ENCODE measurements at regions not wholly inside any gene's neighbourhood (a gene's known extent, or its start where the extent isn't known, plus 50 kb on each side); places are given as distances from the start of the nearest gene placed in this dataset.

DNA sequence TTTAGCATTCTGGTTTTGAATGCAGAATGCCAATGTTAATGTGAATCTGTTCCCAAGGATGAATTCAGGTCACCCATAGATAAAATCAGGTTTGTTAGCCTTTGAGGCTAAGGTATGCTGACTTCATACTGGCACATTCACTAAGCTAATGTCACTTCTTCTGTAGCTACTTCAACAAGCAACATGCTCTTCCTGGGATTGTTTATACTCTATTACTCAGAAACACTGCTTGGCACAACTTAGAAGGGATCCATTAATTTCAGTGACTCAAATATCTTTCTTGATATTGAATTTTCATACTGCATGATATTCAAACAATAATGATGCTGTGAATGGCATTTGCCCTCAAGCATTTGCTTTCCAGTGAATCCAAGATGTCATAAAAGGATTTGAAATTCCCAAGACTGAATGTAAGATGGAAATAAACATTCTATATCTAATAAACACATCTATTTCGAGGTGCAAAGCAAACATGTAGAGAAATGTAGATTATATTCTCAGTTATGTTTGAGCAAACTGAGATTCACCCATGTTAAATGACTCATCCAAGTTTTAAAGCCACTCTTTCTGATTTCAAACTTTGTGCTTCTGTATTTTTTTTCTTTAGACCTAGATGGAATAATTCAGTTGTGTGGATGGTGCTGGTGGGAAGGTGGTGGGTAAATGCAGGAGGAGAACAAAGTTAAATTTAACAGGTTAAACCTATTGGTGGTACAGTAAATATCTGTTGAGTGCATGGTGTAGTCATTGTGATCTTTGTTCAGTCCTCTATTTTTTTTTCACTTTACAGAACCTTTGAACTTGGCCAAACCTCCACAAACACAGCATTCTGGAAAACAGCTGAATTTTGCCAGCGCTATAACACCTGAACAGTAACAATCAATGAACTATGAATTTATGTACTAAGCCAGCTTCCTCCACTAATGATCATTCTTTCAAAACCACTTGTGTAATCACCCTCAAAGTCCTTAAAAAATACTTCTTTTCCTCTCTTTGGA is 162.1 kb upstream of the XIRP2 start:
- peaks cover 3% of the 10 kb centered on the region; the same call in 1 of the 2 replicates for H3K4me1 ChIP-seq (ENCODE audit: control insufficient read depth, insufficient read depth, low read length)
- intact Hi-C loops (cut with micrococcal nuclease; ENCODE audit: unreplicated experiment) (no loop called here), in situ Hi-C loops (cut with MboI) (no loop called here)
- FAIRE-seq: no peak
- ChIA-PET SMC1A (ENCODE audit: uncharacterized antibody, unreplicated experiment) (interaction anchor here (1.2 to 3.9 kb wide), 5 partner anchors 36 to 187 kb away, joined by 3 to 21 read pairs (median 8); no protein-coding TSS in a partner anchor), POLR2A (no interaction called here), RAD21 (ENCODE audit: unreplicated experiment) (interaction anchor here (0.7 to 1.5 kb wide), 4 partner anchors 29 to 41 kb away, joined by 3 to 11 read pairs (median 4); no protein-coding TSS in a partner anchor), CTCF (no interaction called here)
- 0% methylated on average over 2 of the region's 2 CpGs for WGBS (ENCODE audit: insufficient coverage, insufficient replicate concordance, low lambda C conversion rate, missing lambda C conversion rate)
- no peaks in the 10 kb centered on the region for H3K36me3 ChIP-seq (ENCODE audit: control insufficient read depth in 2 of 2, insufficient read depth in 2 of 2, low read length in 1 of 2)
- no peaks in the 10 kb centered on the region for H4K20me1 ChIP-seq (ENCODE audit: control insufficient read depth, insufficient read depth)
- no peak overlapping the region for H2AFZ ChIP-seq (ENCODE audit: control insufficient read depth, low read depth, low read length)
- H3K27me3 ChIP-seq (replicated peaks in 1 of 2; ENCODE audit: control insufficient read depth in 2 of 2, insufficient read depth in 2 of 2, low read length in 1 of 2): no peaks in the 10 kb centered on the region
- no peaks in the 10 kb centered on the region; the same call in 2 of the 3 replicates for H3K9me3 ChIP-seq (replicated peaks; ENCODE audit: control insufficient read depth, insufficient read depth, low read length)
- no TSS peak for BruUV-seq (replicated peaks)
- no peak overlapping the region for H3K9ac ChIP-seq (ENCODE audit: control insufficient read depth, insufficient read depth, low read length)
- no peak overlapping the region for H3K4me2 ChIP-seq (ENCODE audit: control insufficient read depth, insufficient read depth)
- DNase-seq (ENCODE audit: low read depth, low spot score): no peak
- 0 out of 2 replicates have a peak, but pooled peaks have one; percentile 10 for TF ChIP-seq ZNF24 (IDR thresholded peaks at IDR 0.05)
- TF ChIP-seq, protein P1, sequence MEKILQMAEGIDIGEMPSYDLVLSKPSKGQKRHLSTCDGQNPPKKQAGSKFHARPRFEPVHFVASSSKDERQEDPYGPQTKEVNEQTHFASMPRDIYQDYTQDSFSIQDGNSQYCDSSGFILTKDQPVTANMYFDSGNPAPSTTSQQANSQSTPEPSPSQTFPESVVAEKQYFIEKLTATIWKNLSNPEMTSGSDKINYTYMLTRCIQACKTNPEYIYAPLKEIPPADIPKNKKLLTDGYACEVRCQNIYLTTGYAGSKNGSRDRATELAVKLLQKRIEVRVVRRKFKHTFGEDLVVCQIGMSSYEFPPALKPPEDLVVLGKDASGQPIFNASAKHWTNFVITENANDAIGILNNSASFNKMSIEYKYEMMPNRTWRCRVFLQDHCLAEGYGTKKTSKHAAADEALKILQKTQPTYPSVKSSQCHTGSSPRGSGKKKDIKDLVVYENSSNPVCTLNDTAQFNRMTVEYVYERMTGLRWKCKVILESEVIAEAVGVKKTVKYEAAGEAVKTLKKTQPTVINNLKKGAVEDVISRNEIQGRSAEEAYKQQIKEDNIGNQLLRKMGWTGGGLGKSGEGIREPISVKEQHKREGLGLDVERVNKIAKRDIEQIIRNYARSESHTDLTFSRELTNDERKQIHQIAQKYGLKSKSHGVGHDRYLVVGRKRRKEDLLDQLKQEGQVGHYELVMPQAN (conservative IDR thresholded peaks at IDR 0.05): no peak
- no peak overlapping the region for H3K27ac ChIP-seq (ENCODE audit: control insufficient read depth, insufficient read depth)
- H3K4me3 ChIP-seq: no peak overlapping the region
- ATAC-seq: peak; percentile 21
- no peaks in the 10 kb centered on the region for H3K79me2 ChIP-seq (ENCODE audit: control insufficient read depth, insufficient read depth, low read length)

DNA sequence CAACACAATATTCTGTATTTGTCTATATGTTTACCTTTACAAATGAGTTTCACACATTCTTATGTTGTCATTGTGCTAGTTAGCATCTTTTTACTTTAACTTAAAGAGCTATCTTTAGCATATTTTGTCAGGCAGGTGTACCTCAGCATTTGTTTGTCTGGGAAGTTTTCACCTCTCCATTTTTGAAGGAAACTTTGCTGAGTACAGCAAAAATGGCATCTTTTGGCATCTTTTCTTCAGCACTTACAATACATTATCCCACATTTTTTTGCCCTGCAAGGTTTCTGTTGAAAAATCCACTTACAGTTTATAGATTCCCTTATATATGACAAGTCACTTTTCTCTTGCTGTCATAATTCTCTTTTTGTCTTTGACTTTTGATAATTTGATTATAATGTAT is 171.3 kb upstream of the XIRP2 start:
- ChIA-PET RAD21 (ENCODE audit: unreplicated experiment) (no interaction called here), SMC1A (ENCODE audit: uncharacterized antibody, unreplicated experiment) (interaction anchor here (1.4 kb wide), 2 partner anchors 17 to 73 kb away, joined by 3 to 5 read pairs; no protein-coding TSS in a partner anchor), POLR2A (no interaction called here), CTCF (interaction anchor here (0.6 kb wide), 1 partner anchor 1494 kb away, joined by 5 read pairs; no protein-coding TSS in a partner anchor)
- in situ Hi-C loops (cut with MboI) (no loop called here), intact Hi-C loops (cut with micrococcal nuclease; ENCODE audit: unreplicated experiment) (no loop called here)
- Histone ChIP-seq H3K4me1 (ENCODE audit: control insufficient read depth, insufficient read depth, low read length) (no peaks in the 10 kb centered on the region), H3K27ac (ENCODE audit: control insufficient read depth, insufficient read depth) (no peak overlapping the region), H3K9me3 (replicated peaks; ENCODE audit: control insufficient read depth, insufficient read depth, low read length) (no peaks in the 10 kb centered on the region), H3K36me3 (ENCODE audit: control insufficient read depth in 2 of 2, insufficient read depth in 2 of 2, low read length in 1 of 2) (no peaks in the 10 kb centered on the region), H3K4me3 (no peak overlapping the region), H3K4me2 (ENCODE audit: control insufficient read depth, insufficient read depth) (no peak overlapping the region), H4K20me1 (ENCODE audit: control insufficient read depth, insufficient read depth) (no peaks in the 10 kb centered on the region), H3K27me3 (replicated peaks in 1 of 2; ENCODE audit: control insufficient read depth in 2 of 2, insufficient read depth in 2 of 2, low read length in 1 of 2) (no peaks in the 10 kb centered on the region), H3K9ac (ENCODE audit: control insufficient read depth, insufficient read depth, low read length) (no peak overlapping the region), H2AFZ (ENCODE audit: control insufficient read depth, low read depth, low read length) (no peak overlapping the region), H3K79me2 (ENCODE audit: control insufficient read depth, insufficient read depth, low read length) (no peaks in the 10 kb centered on the region)
- DNase-seq (ENCODE audit: low read depth, low spot score) (no peak), FAIRE-seq (no peak), ATAC-seq (no peak)
- no TSS peak for BruUV-seq (replicated peaks)
- no peak for TF ChIP-seq PML (IDR thresholded peaks at IDR 0.05; ENCODE audit: low read length)
- TF ChIP-seq EP300 (IDR thresholded peaks at IDR 0.05; ENCODE audit: borderline replicate concordance in 1 of 2, control insufficient read depth in 1 of 2, low read depth in 2 of 2, low read length in 2 of 2): no peak
- TF ChIP-seq BACH1 (IDR thresholded peaks at IDR 0.05; ENCODE audit: borderline replicate concordance): no peak
- TF ChIP-seq, protein P2, sequence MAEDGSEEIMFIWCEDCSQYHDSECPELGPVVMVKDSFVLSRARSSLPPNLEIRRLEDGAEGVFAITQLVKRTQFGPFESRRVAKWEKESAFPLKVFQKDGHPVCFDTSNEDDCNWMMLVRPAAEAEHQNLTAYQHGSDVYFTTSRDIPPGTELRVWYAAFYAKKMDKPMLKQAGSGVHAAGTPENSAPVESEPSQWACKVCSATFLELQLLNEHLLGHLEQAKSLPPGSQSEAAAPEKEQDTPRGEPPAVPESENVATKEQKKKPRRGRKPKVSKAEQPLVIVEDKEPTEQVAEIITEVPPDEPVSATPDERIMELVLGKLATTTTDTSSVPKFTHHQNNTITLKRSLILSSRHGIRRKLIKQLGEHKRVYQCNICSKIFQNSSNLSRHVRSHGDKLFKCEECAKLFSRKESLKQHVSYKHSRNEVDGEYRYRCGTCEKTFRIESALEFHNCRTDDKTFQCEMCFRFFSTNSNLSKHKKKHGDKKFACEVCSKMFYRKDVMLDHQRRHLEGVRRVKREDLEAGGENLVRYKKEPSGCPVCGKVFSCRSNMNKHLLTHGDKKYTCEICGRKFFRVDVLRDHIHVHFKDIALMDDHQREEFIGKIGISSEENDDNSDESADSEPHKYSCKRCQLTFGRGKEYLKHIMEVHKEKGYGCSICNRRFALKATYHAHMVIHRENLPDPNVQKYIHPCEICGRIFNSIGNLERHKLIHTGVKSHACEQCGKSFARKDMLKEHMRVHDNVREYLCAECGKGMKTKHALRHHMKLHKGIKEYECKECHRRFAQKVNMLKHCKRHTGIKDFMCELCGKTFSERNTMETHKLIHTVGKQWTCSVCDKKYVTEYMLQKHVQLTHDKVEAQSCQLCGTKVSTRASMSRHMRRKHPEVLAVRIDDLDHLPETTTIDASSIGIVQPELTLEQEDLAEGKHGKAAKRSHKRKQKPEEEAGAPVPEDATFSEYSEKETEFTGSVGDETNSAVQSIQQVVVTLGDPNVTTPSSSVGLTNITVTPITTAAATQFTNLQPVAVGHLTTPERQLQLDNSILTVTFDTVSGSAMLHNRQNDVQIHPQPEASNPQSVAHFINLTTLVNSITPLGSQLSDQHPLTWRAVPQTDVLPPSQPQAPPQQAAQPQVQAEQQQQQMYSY (CRISPR knock-in tag; IDR thresholded peaks at IDR 0.05): no peak
- TF ChIP-seq SUZ12 (IDR thresholded peaks at IDR 0.05; ENCODE audit: unreplicated experiment): no peak
- no peak for TF ChIP-seq RUNX3 (IDR thresholded peaks at IDR 0.05; ENCODE audit: low read length)
